ENCODE measurements at regions not wholly inside any gene's neighbourhood (a gene's known extent, or its start where the extent isn't known, plus 50 kb on each side); places are given as distances from the start of the nearest gene placed in this dataset.

DNA sequence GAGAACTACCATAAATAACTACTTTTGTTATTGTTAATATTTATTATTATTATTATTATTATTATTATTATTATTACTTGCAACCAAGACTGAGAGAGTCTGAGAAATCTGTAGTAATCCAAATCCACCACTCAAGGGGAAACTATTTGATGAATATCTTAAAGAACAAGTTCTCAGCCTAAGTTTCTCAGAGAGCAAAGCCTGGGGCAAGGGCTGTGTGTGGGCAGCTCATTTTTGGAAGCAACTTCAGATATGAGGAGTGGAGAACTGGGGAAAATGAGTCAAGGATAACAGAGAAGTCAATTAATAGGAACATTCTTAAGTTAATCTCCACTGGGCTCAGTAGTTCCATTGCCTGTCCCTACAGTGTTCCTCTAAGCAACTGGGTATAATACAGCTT is 57.1 kb upstream of the KCNJ16 start:
- TF ChIP-seq POLR2A (IDR thresholded peaks at IDR 0.05), result no peak
- TF ChIP-seq, protein P1, sequence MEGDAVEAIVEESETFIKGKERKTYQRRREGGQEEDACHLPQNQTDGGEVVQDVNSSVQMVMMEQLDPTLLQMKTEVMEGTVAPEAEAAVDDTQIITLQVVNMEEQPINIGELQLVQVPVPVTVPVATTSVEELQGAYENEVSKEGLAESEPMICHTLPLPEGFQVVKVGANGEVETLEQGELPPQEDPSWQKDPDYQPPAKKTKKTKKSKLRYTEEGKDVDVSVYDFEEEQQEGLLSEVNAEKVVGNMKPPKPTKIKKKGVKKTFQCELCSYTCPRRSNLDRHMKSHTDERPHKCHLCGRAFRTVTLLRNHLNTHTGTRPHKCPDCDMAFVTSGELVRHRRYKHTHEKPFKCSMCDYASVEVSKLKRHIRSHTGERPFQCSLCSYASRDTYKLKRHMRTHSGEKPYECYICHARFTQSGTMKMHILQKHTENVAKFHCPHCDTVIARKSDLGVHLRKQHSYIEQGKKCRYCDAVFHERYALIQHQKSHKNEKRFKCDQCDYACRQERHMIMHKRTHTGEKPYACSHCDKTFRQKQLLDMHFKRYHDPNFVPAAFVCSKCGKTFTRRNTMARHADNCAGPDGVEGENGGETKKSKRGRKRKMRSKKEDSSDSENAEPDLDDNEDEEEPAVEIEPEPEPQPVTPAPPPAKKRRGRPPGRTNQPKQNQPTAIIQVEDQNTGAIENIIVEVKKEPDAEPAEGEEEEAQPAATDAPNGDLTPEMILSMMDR (IDR thresholded peaks at IDR 0.05), result no peak
